Upper lobe of left lung (tissue), 6 donors: ENCODE measurements at regions not wholly inside any gene's neighbourhood (a gene's known extent, or its start where the extent isn't known, plus 50 kb on each side); places are given as distances from the start of the nearest gene placed in this dataset.

Experiments used
- ATAC-seq, 2 donors: fragments of 200-7000 bp; cut with Tn5 transposase; one replicate each; pipeline ENCODE4 v1.9.1; 2022; ENCODE audit warnings: mild to moderate bottlenecking in 2 of 2, moderate library complexity in 2 of 2; ENCODE audit not compliant: low FRiP score in 2 of 2
- DNase-seq, 2 donors: peaks; one replicate each; pipeline ENCODE4 v3.0.0-alpha.2; 2019 to 2020
- H3K27ac ChIP-seq, 4 donors: fragments of 200-600 bp; sonication (generic); one replicate each; pipeline ENCODE4 v1.5.1; 2016 to 2019
- H3K27me3 ChIP-seq, 4 donors: fragments of 200-600 bp; sonication (generic); one replicate each; pipeline ENCODE4 v1.5.1; 2017 to 2019
- H3K36me3 ChIP-seq, 4 donors: fragments of 200-600 bp; sonication (generic); one replicate each; pipeline ENCODE4 v1.5.1; 2016 to 2019
- H3K4me1 ChIP-seq, 4 donors: fragments of 200-600 bp; sonication (generic); one replicate each; pipeline ENCODE4 v1.5.1; 2018 to 2019
- H3K4me3 ChIP-seq, 4 donors: fragments of 200-600 bp; sonication (generic); one replicate each; pipeline ENCODE4 v1.5.1; 2017 to 2019; ENCODE audit warnings: mild to moderate bottlenecking in 2 of 4, moderate library complexity in 1 of 4
- H3K9me3 ChIP-seq, 4 donors: fragments of 200-600 bp; sonication (generic); one replicate each; pipeline ENCODE4 v1.5.1; 2018 to 2019
- CTCF ChIP-seq, 6 experiments: fragments of 450-650 bp in 4 of 6; fragments of 200-600 bp in 2 of 6; sonication (generic) in 2 of 6; IDR thresholded peaks; one replicate each; pipeline ENCODE4 v1.5.1; 2016 to 2019; ENCODE audit warnings: antibody characterized with exemption in 6 of 6
- EP300 ChIP-seq, 4 donors: sonication (generic); formaldehyde crosslinking; IDR thresholded peaks; one replicate each; pipeline ENCODE4 v1.5.1; 2017; ENCODE audit warnings: antibody characterized with exemption in 4 of 4, control low read depth in 2 of 4
- POLR2A ChIP-seq, 4 donors: fragments of 450-650 bp; IDR thresholded peaks; one replicate each; pipeline ENCODE4 v1.5.1; 2016 to 2017; ENCODE audit warnings: antibody characterized with exemption in 4 of 4, mild to moderate bottlenecking in 2 of 4
- POLR2AphosphoS5 ChIP-seq, 2 donors: sonication (generic); formaldehyde crosslinking; IDR thresholded peaks; one replicate each; pipeline ENCODE4 v1.5.1; 2017; ENCODE audit warnings: antibody characterized with exemption in 2 of 2
- WGBS, 2 donors: methylation state at CpG; one replicate each; pipeline ENCODE4 v1.1.5; 2017 to 2018; 5-methylcytosine and 5-hydroxymethylcytosine counted together
- donor health status: DM: no; HTN: no; CAD: no; lungs with moderate emphysema.
- donor health status: DM: no; HTN: yes; CAD: no; lungs with severe emphysema.

- no peak for DNase-seq
- Histone ChIP-seq H3K4me1 (peaks cover 0 to 3% (median under 1%) of the 10 kb centered on the region in 4 donors), H3K4me3 (no peak overlapping the region), H3K27ac (no peak overlapping the region), H3K9me3 (no peaks in the 10 kb centered on the region), H3K27me3 (no peaks in the 10 kb centered on the region), H3K36me3 (no peaks in the 10 kb centered on the region)
- 84 to 85% methylated on average over 18 to 19 of the region's 19 CpGs for WGBS, 2 donors
- TF ChIP-seq POLR2A (IDR thresholded peaks at IDR 0.05) (no peak), POLR2AphosphoS5 (IDR thresholded peaks at IDR 0.05) (no peak), EP300 (IDR thresholded peaks at IDR 0.05) (no peak), CTCF (IDR thresholded peaks at IDR 0.05) (no peak)
- ATAC-seq = no peak
These were observed 55.2 kb upstream of the PSD2 start for GRCh38 chr5:139740138-139740991.

GRCh38 chr5:139740992-139741672, 54.5 kb upstream of the PSD2 start:
- H3K4me3 ChIP-seq = no peak overlapping the region
- H3K27me3 ChIP-seq = peaks cover 0 to 6% (median 0%) of the 10 kb centered on the region in 4 donors
- DNase-seq (no peak), ATAC-seq (no peak)
- peaks cover 2 to 11% (median 7%) of the 10 kb centered on the region in 4 donors for H3K4me1 ChIP-seq
- TF ChIP-seq POLR2A (IDR thresholded peaks at IDR 0.05) (no peak), CTCF (IDR thresholded peaks at IDR 0.05) (no peak), POLR2AphosphoS5 (IDR thresholded peaks at IDR 0.05) (no peak), EP300 (IDR thresholded peaks at IDR 0.05) (no peak)
- H3K27ac ChIP-seq = no peak overlapping the region
- H3K36me3 ChIP-seq = no peaks in the 10 kb centered on the region
- WGBS, 2 donors = 85 to 88% methylated on average over 6 of the region's 6 CpGs
- no peaks in the 10 kb centered on the region for H3K9me3 ChIP-seq

GRCh38 chr5:139741823-139742172, 53.8 kb upstream of the PSD2 start:
- no peaks in the 10 kb centered on the region for H3K9me3 ChIP-seq
- H3K36me3 ChIP-seq = no peaks in the 10 kb centered on the region
- H3K27me3 ChIP-seq = peaks cover 0 to 12% (median 3%) of the 10 kb centered on the region in 4 donors
- no peak overlapping the region for H3K4me3 ChIP-seq
- TF ChIP-seq POLR2AphosphoS5 (IDR thresholded peaks at IDR 0.05) (no peak), CTCF (IDR thresholded peaks at IDR 0.05) (no peak), POLR2A (IDR thresholded peaks at IDR 0.05) (no peak), EP300 (IDR thresholded peaks at IDR 0.05) (no peak)
- peaks cover 8 to 17% (median 14%) of the 10 kb centered on the region in 4 donors for H3K4me1 ChIP-seq
- no peak overlapping the region for H3K27ac ChIP-seq
- ATAC-seq (no peak), DNase-seq (no peak)
- WGBS, 2 donors = 83 to 84% methylated on average over 3 of the region's 3 CpGs

GRCh38 chr5:139742173-139742903, 53.3 kb upstream of the PSD2 start:
- no peak for TF ChIP-seq POLR2A (IDR thresholded peaks at IDR 0.05)
- TF ChIP-seq CTCF (IDR thresholded peaks at IDR 0.05) = no peak
- TF ChIP-seq EP300 (IDR thresholded peaks at IDR 0.05) = no peak
- no peak for TF ChIP-seq POLR2AphosphoS5 (IDR thresholded peaks at IDR 0.05)
- DNase-seq = no peak
- ATAC-seq = no peak
- H3K9me3 ChIP-seq = no peaks in the 10 kb centered on the region
- no peaks in the 10 kb centered on the region for H3K36me3 ChIP-seq
- H3K27ac ChIP-seq = no peak overlapping the region
- peaks cover 0 to 17% (median 6%) of the 10 kb centered on the region in 4 donors for H3K27me3 ChIP-seq
- peaks cover 14 to 23% (median 19%) of the 10 kb centered on the region in 4 donors for H3K4me1 ChIP-seq
- 87 to 89% methylated on average over 13 to 14 of the region's 14 CpGs for WGBS, 2 donors
- no peak overlapping the region for H3K4me3 ChIP-seq
